ENCODE measurements at regions not wholly inside any gene's neighbourhood (a gene's known extent, or its start where the extent isn't known, plus 50 kb on each side); places are given as distances from the start of the nearest gene placed in this dataset.

GRCh38 chr3:135622215-135622614 lies 343.3 kb upstream of the PPP2R3A start:
- Histone ChIP-seq H3K79me2 (ENCODE audit: low read length) (no peaks in the 10 kb centered on the region), H3K9ac (ENCODE audit: low read length) (no peak overlapping the region), H4K20me1 (ENCODE audit: insufficient read depth, low read length) (no peaks in the 10 kb centered on the region), H2AFZ (ENCODE audit: low read depth, low read length) (no peak overlapping the region), H3K9me3 (ENCODE audit: insufficient read depth, low read length) (no peaks in the 10 kb centered on the region), H3K27ac (ENCODE audit: low read length) (no peak overlapping the region), H3K4me2 (ENCODE audit: low read length) (no peak overlapping the region), H3K27me3 (ENCODE audit: low read depth, low read length) (0 out of 2 replicates have a peak, but pooled peaks cover 3% of the 10 kb centered on the region), H3K36me3 (replicated peaks; ENCODE audit: low read depth, low read length) (no peaks in the 10 kb centered on the region), H3K4me3 (ENCODE audit: low read length) (no peak overlapping the region), H3K4me1 (ENCODE audit: low read length) (no peaks in the 10 kb centered on the region)
- no peak for TF ChIP-seq CTCF (IDR thresholded peaks at IDR 0.05; ENCODE audit: low read depth, low read length)
- no peak for TF ChIP-seq EZH2phosphoT487 (IDR thresholded peaks at IDR 0.05; ENCODE audit: low read depth)

GRCh38 chr3:135622656-135623055 lies 342.9 kb upstream of the PPP2R3A start:
- Histone ChIP-seq H3K9me3 (ENCODE audit: insufficient read depth, low read length) (no peaks in the 10 kb centered on the region), H3K4me3 (ENCODE audit: low read length) (no peak overlapping the region), H3K4me2 (ENCODE audit: low read length) (no peak overlapping the region), H3K9ac (ENCODE audit: low read length) (no peak overlapping the region), H3K27me3 (ENCODE audit: low read depth, low read length) (0 out of 2 replicates have a peak, but pooled peaks cover 6% of the 10 kb centered on the region), H3K27ac (ENCODE audit: low read length) (no peak overlapping the region), H2AFZ (ENCODE audit: low read depth, low read length) (no peak overlapping the region), H3K4me1 (ENCODE audit: low read length) (no peaks in the 10 kb centered on the region), H4K20me1 (ENCODE audit: insufficient read depth, low read length) (no peaks in the 10 kb centered on the region), H3K79me2 (ENCODE audit: low read length) (no peaks in the 10 kb centered on the region), H3K36me3 (replicated peaks; ENCODE audit: low read depth, low read length) (no peaks in the 10 kb centered on the region)
- TF ChIP-seq CTCF (IDR thresholded peaks at IDR 0.05; ENCODE audit: low read depth, low read length) (no peak), EZH2phosphoT487 (IDR thresholded peaks at IDR 0.05; ENCODE audit: low read depth) (no peak)

- TF ChIP-seq CTCF (IDR thresholded peaks at IDR 0.05; ENCODE audit: low read depth, low read length) (no peak), EZH2phosphoT487 (IDR thresholded peaks at IDR 0.05; ENCODE audit: low read depth) (no peak)
- H3K4me2 ChIP-seq (ENCODE audit: low read length), result no peak overlapping the region
- no peak overlapping the region for H3K27ac ChIP-seq (ENCODE audit: low read length)
These were observed 342.0 kb upstream of the PPP2R3A start for GRCh38 chr3:135623558-135623957.

GRCh38 chr3:135627057-135627456 lies 338.5 kb upstream of the PPP2R3A start:
- Histone ChIP-seq H3K79me2 (ENCODE audit: low read length) (no peaks in the 10 kb centered on the region), H2AFZ (ENCODE audit: low read depth, low read length) (no peak overlapping the region), H3K4me3 (ENCODE audit: low read length) (no peak overlapping the region), H3K27ac (ENCODE audit: low read length) (no peak overlapping the region), H3K9me3 (ENCODE audit: insufficient read depth, low read length) (no peaks in the 10 kb centered on the region), H3K36me3 (replicated peaks; ENCODE audit: low read depth, low read length) (no peaks in the 10 kb centered on the region), H4K20me1 (ENCODE audit: insufficient read depth, low read length) (no peaks in the 10 kb centered on the region), H3K4me1 (ENCODE audit: low read length) (no peaks in the 10 kb centered on the region), H3K9ac (ENCODE audit: low read length) (no peak overlapping the region), H3K4me2 (ENCODE audit: low read length) (no peak overlapping the region), H3K27me3 (ENCODE audit: low read depth, low read length) (peaks cover 26% of the 10 kb centered on the region)
- TF ChIP-seq EZH2phosphoT487 (IDR thresholded peaks at IDR 0.05; ENCODE audit: low read depth) (no peak), CTCF (IDR thresholded peaks at IDR 0.05; ENCODE audit: low read depth, low read length) (no peak)

More at GRCh38 chr3:135623558-135623957, 342.0 kb upstream of the PPP2R3A start:
- H3K4me3 ChIP-seq (ENCODE audit: low read length), result no peak overlapping the region
- no peak overlapping the region for H2AFZ ChIP-seq (ENCODE audit: low read depth, low read length)
- peaks cover 13% of the 10 kb centered on the region; the same call in 1 of the 2 replicates for H3K27me3 ChIP-seq (ENCODE audit: low read depth, low read length)
- H3K9ac ChIP-seq (ENCODE audit: low read length), result no peak overlapping the region
- no peaks in the 10 kb centered on the region for H3K79me2 ChIP-seq (ENCODE audit: low read length)
- H4K20me1 ChIP-seq (ENCODE audit: insufficient read depth, low read length), result no peaks in the 10 kb centered on the region
- H3K4me1 ChIP-seq (ENCODE audit: low read length), result no peaks in the 10 kb centered on the region
- no peaks in the 10 kb centered on the region for H3K9me3 ChIP-seq (ENCODE audit: insufficient read depth, low read length)
- no peaks in the 10 kb centered on the region for H3K36me3 ChIP-seq (replicated peaks; ENCODE audit: low read depth, low read length)
